ENCODE measurements at regions not wholly inside any gene's neighbourhood (a gene's known extent, or its start where the extent isn't known, plus 50 kb on each side); places are given as distances from the start of the nearest gene placed in this dataset.

DNA sequence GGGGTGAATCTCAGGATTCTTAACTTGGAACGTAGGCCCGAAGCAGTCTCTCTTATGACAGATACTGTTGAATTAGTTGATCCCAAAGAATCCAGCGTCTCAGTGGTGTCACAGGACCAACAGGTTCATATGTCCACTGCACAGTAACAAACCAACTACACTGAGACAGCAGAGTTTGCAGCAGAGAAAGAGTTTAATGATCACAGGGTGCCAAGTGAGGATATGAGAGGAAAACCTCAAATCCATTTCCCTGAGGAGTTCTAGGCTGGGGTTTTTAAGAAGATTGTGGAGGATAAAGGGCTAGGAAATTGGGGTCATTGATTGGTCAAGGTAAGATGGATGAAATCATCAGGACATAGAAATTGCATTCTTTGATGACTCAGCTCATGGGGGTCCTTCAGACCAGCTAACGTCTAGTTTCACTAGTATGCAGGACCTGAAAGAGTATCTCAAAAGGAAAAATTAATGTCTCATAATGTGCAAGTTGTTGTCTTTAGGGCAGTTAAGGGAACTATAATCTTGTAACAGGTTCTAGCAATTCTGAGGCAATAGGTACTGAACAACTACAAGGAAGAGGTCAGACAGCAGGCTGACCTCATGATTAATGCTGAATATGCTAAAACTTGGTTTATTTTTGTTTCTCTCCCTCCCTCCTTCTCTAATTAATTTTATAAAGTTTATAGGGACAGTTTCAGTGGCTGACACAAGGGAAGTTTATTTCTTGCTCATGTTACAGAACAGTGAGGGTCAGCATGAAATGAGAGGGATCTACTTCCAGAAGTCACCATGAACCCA is 310.9 kb upstream of the NEBL start:
- no peak for DNase-seq (ENCODE audit: low read depth)

DNA sequence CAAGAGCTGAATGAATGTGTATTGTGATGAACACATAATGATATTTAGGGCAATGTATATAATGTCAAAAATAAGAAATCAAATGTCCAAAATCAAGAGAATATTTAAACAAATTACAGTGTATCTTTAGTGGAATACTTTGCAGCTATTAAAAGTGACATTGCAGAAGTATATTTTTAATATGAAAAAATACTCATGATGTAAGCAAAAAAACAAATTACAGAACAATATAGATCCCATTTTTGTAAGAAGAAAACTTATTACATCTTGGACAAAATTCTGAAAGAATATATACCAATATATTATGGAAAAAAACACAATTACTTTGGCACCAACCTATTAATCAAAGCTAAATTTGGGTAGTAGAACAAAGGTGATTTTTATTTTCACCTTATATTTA is 308.2 kb upstream of the NEBL start:
- DNase-seq (ENCODE audit: low read depth): no peak

DNA sequence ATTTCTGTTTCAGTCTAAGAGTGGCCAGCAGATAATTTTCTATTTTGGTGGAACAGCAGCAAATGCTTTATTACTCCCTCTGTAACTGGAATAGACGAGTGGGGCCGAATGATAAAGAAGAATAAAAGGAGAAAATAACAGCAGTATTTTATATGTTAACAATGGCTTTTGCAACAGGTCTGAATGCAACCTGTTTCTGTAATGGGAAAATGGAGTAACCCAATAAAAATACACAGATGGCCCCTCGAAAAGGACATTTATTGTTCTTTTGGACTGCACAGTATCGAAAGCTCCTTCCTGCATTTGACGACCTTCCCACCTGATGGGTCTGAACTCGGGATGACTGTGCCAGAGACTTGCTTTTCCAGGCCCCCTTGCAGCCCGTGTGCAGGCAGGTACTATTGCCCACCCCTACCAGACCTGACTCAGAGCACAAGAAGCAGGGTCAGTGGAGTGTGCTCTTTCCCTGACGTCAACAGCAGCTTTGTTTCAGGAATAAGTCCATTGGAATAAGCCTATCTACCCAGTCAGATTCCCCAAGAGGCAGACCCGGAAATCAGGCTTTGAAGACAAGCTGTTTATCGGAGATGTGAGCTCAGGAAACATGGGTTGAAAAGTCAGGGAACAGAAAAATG is 306.5 kb upstream of the NEBL start:
- DNase-seq (ENCODE audit: low read depth): peak; percentile 50

DNA sequence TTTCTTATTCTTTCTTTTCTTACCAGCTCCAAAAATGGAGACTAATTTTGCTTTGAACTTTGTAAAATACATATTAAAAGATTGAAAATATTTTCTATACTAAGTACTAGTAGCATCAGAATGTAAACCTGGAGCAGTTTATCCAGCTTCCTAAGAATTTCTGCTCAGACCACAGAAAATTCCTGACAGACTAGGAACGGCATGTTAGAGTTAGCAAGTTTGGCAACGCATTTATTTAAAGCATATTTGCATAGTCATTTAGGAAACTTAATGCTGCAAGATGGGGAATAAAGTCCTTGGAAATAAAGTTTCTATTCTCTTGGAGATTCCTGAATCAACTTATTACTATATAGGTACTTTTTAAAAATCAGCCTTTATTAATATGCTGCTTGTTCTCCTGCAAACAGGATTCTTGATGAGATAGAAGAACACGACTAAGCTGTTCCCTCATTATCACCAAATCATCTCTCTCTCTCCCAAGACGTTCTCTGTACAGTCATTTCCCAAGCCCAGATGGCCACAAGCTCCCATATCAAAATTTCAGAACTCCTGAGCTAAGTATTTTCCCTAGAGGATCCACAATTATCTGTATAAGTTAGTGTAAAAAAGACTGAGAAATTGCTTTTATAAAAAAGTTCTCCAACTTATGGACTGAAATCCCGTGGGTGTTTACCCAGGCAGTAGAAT is 305.8 kb upstream of the NEBL start:
- DNase-seq (ENCODE audit: low read depth): peak; percentile 82

DNA sequence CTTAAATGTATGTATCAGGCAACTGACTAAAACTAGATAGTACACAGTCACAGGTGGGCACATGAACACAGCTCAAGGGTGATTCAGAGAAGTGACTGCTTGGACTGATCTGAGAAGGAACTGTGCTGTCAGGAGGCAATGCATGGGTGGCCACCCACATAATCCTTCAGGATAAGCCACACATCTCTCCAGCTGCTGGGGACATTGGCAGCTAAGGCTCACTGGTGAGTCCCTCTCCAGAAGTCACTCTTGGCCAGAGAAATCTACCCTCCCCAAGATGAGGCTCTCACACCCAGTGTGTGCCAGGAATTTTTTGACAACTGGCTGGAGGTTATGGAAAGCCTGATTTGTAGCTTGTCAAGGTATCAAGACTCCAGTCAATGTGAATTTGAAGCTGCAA is 302.4 kb upstream of the NEBL start:
- DNase-seq (ENCODE audit: low read depth): no peak

DNA sequence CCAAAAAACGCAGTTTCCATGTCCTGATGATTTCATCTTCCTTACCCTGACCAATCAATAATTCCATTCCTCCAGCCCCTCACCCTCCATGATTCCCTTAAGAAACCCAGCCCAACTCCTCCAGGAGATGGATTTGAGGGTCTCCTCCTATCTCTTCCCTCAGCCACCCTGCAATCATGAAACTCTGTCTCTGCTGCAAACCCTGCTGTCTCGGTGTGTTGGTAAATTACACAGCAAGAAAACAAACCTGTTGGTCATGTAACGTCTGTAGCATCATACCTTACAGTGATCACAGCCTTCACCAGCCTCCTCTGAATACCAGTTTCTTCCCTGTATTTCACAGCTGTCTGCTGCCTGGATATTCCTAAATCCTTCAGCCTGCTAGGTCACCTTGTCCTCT is 300.7 kb upstream of the NEBL start:
- DNase-seq (ENCODE audit: low read depth): no peak

DNA sequence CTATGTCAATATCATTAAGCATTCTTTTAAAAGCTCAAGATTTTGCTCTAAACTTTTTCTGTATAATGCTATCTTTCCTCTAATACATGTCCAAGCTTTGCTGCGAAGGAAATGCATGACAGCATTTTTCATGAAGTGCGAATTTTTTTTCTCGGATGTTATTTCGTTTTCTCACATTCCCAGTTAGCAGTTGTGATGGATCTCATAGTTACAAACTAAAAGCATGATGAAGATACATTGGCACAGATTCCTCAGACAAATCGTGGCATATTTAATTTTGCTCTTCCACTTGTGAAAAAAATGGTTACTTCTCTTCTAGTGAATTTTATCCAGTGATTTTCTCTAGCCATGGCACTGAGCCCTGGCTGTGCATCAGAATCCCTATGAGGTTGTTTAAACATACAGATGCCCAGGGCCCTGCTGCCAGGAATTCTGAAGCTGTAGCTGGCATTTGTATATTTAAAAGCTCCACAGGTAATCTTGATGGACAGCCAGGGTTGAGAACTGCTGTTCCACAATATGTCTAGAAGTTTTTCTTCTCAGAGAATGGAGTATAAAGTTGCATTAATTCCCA is 299.8 kb upstream of the NEBL start:
- no peak for DNase-seq (ENCODE audit: low read depth)

DNA sequence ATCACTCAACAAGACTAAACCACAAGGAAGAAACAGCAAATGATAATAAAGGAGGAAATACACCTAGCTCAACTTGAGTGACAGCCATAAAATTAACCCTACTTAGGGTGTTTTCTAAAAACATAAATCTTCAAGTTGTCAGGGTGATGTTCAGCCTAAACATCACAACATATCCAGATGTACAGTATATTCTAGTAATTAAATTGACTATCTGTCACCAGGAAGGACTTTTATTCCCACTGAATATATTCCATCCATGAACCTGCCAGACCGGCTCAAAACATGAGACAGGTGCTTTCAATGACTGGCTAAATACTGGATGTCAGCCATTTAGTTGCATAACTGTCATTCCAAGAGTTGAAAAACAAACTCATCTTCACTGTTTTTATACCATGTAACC is 298.1 kb upstream of the NEBL start:
- peak; percentile 56 for DNase-seq (ENCODE audit: low read depth)

DNA sequence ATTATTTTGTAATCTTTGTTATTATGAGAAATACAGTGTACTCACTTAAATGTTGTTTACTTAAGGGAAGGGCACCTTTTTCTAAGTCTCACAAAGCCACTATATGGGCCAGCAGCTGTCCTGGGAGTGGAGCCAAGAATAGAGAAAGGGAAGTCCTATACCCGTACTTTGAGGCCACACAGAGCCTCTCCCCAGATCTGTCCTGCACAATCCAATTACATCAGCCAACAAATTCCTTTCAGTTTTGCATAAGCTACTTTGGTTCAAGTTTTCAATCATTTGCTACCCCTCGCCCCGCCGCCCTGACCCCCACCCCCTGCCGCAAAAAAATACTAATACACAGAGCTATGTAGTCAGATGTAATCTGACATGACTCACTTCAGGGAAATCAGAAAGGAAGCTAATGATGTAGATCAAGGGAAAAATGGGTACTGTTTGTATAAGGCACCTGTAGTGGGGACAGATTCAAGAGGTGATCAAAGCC is 297.4 kb upstream of the NEBL start:
- DNase-seq (ENCODE audit: low read depth): peak; percentile 28

DNA sequence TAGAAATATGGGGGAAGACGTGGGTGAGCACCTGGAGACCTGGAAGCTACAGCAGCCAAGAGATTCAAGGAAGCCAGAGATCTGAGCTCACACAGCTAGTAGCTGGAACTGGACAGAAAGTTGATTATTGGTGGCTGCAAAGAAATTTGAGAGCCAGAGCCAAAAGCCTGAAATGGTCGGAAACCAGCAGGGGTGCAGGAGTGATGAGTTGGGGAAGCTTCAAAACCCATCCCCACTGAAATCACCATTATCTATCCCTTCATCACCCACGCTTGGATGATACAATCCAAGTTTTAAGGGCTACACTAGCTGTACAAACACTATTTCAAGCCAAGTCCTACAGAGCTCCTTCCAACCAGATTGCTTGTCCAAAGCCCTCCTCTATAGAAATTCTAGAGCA is 296.1 kb upstream of the NEBL start:
- no peak for DNase-seq (ENCODE audit: low read depth)

DNA sequence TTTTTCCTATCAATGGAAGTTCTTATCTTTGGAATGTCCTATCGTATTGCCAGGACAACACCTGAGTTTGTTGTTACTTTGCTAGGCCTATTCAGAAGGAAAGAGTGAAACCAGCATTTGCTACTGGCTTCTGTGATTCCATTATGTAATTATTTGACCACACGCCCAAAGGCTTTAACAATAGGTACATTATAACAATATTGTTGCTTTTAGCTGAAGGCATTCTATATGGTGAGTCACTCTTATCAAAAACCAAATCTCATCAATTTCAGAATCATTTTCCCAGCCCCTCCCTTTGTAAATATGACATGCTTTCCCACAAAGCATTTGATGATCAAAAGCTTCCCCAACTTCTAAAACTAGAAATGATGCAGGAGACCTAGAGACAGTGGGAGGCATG is 294.4 kb upstream of the NEBL start:
- DNase-seq (ENCODE audit: low read depth): no peak

DNA sequence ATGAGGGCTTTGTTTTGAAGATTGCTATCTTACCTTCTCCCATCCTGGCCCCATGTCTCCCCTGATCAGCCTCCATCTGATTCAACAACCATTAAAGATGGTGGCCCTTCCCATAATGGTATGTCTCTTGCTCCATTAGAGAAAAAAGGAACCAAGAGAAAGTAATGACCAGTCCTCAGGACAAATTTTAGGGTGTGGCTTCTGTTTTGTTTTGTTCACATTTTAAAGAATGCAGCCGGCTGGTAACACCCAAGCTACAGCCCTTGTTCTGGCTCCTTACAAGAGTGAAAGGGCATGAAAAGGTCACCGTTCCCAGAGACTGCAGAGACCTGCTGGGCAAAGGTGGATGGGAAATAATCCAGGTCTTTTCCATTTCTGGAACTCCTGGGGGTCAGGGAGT is 287.9 kb upstream of the NEBL start:
- DNase-seq (ENCODE audit: low read depth): no peak

DNA sequence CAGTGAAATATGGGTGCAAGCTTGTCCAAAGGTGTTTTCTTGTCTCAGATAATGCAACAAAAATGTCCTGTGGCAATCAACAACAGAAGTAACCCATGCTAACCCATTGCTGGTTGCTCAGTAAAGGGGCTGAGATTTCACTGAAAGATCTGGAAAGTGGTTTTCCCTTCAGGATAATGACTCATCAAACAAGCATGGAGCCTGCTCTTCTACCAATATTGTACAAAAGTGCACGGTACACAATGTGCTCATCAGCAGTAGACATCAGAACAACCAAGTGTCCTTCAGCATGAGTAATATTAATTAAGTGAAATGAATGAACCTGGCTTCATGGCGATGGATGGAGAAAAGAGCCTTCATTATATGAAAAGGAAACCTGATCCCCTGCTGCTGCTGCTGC is 287.1 kb upstream of the NEBL start:
- peak; percentile 72 for DNase-seq (ENCODE audit: low read depth)

DNA sequence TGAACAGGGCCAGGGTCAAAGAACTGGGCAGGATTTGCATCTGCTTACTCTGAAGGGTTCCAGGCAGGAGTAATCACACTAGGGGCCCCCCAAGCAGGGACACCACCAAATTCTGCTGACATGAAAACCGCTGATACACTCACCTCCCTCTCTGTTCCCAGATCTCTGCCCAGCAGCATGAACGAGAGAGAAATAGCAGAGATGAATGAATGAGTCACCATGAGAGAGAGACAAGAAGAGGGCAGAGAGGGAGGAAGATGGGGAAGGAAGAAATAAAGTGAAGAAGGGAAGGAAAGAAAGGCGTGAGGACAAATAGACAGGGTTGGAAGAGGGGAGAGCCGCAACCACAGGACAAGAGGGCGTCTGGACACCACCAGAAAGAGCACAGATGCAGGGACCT is 285.9 kb upstream of the NEBL start:
- peak; percentile 39 for DNase-seq (ENCODE audit: low read depth)

DNA sequence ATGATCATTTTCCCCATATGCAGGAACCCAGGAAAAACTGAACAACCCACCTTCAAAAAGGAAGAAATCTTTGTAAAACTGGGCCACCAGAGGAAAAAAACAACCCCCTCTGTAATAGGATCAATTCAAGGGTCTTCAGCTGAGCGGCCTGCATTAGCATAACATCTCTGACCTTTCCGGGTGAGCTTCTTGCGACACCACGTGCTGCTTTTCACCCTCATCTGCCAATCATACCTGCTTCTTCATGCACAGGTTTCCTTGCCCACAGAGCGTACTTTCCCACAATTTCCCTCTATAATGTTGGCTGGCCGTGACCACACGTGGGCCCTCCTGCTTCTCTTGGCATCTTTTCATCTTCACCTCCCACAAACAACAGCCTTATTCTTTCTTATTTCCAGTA is 284.3 kb upstream of the NEBL start:
- DNase-seq (ENCODE audit: low read depth): no peak

DNA sequence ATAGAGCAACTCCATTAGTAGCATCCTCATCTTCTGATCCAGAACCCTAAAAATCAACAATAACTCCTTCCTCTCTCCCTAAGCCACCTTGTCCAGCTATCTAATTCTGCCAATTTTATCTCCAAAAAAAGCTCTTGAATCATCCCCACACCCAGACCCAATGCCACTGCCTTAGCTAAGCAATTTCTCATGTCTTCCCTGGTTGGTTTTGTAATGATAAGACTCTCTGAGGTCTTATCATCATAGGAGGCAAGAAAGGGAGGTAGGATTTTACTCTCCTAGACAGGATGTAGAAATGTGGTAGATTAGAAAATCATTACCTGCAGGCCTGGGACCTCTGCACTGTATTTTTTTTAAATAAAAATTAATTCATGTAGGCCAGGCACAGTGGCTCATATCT is 283.5 kb upstream of the NEBL start:
- no peak for DNase-seq (ENCODE audit: low read depth)

DNA sequence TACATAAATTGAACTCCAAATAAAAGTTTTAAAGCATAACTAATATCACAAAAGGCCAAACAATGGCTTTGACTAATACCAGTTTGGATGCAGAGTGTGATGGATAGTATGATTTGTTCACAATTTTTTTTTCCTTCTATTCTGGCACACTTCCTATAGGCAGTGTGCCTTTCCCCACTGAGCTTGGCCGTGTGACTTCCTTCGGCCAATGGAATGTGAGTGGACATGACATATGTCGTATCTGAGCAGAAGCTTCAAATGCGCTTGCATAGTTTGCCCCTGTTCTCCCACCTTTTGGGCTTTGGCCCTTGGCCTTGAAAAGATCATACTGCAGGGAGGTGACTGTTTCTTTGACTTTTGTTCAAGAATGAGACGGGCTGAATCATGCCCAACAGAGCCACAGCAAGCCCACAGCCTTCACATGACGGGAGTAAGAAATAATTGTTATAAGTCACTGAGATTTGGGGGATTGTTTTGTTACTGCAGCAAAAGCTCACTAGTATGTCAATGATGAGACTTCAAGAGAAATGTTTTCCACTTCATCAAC is 279.9 kb upstream of the NEBL start:
- DNase-seq (ENCODE audit: low read depth): no peak

DNA sequence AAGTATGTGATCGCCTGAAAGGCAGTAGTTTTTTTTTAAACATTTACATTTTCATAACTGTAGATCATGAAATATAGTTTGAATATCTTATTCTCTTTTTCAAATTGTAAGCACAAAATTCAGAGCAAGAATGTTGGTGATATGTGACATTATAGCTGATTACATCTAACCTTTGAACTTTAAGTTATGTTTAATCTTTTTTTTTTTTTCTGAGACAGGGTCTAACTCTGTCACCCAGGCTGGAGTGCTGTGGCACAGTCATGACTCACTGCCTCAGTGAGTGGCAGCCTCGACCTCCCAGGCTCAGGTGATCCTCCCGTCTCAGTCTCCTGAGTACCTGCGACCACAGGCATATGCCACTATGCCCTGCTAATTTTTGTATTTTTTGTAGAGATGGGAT is 278.7 kb upstream of the NEBL start:
- DNase-seq (ENCODE audit: low read depth): no peak

DNA sequence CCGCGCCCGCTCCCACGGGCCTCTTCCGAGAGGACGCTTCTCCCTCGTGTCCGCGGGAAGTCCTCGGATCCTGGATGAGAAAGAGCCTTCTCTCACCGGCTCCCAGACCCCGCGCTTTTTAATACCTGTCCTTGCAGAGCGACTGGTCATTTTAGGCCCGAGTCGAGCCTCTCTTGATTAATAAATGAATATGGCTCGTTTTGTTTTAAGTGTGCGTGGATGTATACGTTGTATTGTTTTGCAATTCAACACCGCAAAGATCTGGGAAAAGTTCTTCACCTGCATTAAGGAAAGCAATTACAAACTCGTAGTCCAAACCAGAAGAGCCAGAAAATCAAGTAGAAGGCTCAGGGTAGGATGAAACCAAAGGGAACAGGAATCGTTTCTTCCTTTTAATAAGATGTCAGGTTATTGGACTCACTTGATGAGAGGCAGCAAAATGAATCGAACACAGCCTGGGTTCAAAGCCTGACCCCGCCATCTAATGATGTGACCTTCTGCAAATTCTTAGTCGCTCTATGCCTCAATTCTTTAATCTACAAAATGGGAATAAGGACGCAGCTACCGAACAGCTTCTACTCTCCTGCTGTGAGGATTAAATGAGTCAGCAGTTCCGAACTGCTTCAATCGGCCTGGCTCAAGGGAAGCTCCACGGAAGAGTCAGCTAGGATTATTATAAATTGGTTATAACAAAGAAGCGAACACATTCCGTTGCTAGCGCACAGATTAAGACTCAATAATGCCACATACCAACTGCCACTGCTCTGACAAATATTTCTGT is 277.8 kb upstream of the NEBL start:
- DNase-seq (ENCODE audit: low read depth): no peak

DNA sequence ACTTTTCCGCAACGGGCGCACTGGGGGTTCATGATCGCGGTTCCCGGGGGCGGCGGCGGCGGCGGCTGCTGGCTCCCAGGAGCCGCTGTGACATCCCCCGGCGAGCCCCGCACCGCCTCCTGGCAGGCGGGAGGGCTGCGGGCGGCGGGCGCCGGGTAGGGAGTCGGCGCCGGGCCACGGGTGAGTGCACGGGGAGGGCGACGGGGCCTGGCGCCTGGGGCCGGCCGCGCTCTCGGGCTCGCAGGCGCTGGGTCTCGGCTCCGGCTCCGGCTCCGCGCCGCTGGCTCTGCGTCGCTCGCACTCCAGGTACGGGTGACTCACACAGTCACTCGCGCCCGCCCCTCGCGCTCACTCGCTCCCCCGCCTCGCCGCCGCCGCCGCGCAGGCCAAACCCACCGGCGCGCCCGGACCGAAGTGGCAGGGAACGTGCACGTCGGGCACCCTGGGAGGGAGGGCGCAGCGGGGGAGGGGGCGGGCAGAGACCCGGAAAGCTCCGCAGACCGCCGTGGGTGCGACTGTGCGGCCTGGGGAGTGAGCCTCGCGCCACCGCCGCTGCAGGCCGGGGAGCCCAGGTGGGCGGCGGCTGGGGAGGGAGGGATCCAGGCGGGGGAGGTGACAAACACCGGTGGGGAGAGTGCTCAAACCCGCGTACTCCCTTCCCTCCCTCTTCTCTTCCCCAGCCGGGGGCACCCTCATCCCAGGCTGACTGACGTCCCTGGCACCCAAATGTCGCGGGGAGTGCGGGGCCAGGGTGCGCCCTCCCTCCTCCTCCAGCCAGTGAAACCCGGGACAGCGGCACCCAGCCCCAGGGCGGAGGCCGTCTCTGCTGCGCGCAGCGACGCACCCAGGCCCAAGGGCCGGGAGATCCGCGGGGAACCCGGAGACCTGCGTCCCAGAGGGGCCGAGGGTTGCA is 276.9 kb upstream of the NEBL start:
- no peak for DNase-seq (ENCODE audit: low read depth)
